OCI-LY7 (cell line): ENCODE measurements at regions not wholly inside any gene's neighbourhood (a gene's known extent, or its start where the extent isn't known, plus 50 kb on each side); places are given as distances from the start of the nearest gene placed in this dataset.

Experiments used
- EZH2phosphoT487 ChIP-seq: fragments of 200-600 bp; sonication (generic); IDR thresholded peaks from 2 replicates; pipeline ENCODE4 v1.6.1; 2018; ENCODE audit warnings: low read depth, borderline replicate concordance, mild to moderate bottlenecking, mixed run types, antibody characterized with exemption, low read length, moderate library complexity, mixed read lengths
- TF ChIP-seq, protein P1 (sequence below): fragments of 200-600 bp; sonication (generic); conservative IDR thresholded peaks from 2 replicates; pipeline ENCODE4 v1.5.1; 2014; ENCODE audit warnings: mild to moderate bottlenecking, antibody characterized with exemption, low read length, moderate library complexity, mixed read lengths

DNA sequence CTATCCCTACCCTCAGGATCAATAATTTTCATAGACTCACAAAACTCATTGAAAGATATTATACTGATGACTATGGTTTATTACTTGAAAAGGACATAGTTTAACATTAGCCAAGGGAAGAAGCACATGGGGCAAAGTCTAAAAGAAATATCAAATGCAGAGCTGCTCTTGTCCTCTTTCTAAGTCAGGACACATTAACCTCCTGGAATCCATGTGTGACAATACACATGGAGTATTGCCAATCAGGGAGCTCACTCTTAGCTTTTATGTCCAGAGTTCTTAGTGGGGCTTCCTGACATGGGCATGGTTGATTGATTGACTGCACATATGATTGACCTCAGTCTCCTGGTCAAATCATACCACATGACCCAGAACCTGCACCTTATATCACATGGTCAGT lies 165.5 kb upstream of the COX7C start:
- TF ChIP-seq, protein P1, sequence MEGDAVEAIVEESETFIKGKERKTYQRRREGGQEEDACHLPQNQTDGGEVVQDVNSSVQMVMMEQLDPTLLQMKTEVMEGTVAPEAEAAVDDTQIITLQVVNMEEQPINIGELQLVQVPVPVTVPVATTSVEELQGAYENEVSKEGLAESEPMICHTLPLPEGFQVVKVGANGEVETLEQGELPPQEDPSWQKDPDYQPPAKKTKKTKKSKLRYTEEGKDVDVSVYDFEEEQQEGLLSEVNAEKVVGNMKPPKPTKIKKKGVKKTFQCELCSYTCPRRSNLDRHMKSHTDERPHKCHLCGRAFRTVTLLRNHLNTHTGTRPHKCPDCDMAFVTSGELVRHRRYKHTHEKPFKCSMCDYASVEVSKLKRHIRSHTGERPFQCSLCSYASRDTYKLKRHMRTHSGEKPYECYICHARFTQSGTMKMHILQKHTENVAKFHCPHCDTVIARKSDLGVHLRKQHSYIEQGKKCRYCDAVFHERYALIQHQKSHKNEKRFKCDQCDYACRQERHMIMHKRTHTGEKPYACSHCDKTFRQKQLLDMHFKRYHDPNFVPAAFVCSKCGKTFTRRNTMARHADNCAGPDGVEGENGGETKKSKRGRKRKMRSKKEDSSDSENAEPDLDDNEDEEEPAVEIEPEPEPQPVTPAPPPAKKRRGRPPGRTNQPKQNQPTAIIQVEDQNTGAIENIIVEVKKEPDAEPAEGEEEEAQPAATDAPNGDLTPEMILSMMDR, result no peak
- TF ChIP-seq EZH2phosphoT487, result no peak
